VCaP (cell line): ENCODE measurements at regions not wholly inside any gene's neighbourhood (a gene's known extent, or its start where the extent isn't known, plus 50 kb on each side); places are given as distances from the start of the nearest gene placed in this dataset.

Experiments
- H3K27ac ChIP-seq: fragments of 450-650 bp; 2 replicates; pipeline ENCODE4 v1.5.1; 2017
- TF ChIP-seq, protein P1 (sequence below): fragments of 450-650 bp; conservative IDR thresholded peaks from 2 replicates; pipeline ENCODE4 v1.5.1; 2017; ENCODE audit warnings: mild to moderate bottlenecking, moderate library complexity

DNA sequence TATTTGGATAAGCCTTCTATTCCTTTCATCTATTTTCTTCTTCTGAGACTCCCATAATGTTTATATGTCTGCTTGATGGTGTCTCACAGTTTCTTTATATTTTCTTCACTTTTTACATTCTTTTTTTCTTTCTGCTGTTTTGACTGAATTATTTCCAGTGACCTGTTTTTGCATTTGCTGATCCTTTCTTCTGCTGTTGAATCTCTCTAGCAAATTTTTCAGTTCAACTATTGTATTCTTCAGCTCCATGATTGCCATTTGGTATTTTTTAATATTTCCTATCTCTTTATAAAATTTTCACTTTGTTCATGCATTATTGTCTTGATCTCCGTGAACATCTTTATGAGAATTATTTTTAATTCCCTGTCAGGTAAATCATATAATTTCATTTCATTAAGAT lies 122.3 kb upstream of the ST6GALNAC5 start:
- H3K27ac ChIP-seq = no peak overlapping the region
- TF ChIP-seq, protein P1, sequence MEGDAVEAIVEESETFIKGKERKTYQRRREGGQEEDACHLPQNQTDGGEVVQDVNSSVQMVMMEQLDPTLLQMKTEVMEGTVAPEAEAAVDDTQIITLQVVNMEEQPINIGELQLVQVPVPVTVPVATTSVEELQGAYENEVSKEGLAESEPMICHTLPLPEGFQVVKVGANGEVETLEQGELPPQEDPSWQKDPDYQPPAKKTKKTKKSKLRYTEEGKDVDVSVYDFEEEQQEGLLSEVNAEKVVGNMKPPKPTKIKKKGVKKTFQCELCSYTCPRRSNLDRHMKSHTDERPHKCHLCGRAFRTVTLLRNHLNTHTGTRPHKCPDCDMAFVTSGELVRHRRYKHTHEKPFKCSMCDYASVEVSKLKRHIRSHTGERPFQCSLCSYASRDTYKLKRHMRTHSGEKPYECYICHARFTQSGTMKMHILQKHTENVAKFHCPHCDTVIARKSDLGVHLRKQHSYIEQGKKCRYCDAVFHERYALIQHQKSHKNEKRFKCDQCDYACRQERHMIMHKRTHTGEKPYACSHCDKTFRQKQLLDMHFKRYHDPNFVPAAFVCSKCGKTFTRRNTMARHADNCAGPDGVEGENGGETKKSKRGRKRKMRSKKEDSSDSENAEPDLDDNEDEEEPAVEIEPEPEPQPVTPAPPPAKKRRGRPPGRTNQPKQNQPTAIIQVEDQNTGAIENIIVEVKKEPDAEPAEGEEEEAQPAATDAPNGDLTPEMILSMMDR = no peak

DNA sequence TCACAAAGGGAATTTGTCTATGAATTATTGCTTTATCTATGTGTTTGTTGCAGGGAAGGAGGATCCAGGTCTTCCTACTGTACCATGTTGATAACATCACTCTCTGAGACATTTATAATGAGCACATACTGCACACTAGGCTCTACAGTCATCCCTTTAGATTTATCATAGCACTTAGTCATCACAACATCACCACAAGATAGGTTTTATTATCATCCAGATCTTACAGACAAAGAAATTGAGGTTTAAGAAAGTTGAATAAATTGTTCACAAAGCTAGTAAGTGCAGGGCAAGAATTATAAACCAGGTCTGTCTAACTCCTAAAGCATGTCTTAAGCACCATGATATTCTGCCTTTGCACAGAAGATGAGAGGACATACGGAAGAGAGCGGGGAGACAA lies 121.1 kb upstream of the ST6GALNAC5 start:
- no peak overlapping the region for H3K27ac ChIP-seq
- TF ChIP-seq, protein P1 = no peak

DNA sequence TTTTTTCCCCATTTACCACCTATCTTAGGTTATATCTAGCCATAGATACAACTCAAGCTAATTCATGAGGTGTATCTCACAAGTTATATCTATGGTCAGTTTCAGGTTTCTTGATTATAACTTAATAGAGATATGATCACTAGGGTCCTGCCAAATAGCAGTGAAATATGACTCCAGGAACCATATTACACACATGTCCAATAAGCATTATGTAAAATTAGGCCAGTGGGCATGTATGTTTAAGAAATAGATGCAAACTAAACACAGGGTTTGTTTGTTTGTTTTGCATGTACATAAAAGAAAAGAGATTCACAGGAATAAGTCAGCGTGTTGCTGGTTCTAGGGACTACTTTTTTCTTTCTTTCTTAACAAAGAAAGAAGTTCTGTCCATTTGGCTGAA lies 112.5 kb upstream of the ST6GALNAC5 start:
- no peak overlapping the region for H3K27ac ChIP-seq
- TF ChIP-seq, protein P1 = no peak

DNA sequence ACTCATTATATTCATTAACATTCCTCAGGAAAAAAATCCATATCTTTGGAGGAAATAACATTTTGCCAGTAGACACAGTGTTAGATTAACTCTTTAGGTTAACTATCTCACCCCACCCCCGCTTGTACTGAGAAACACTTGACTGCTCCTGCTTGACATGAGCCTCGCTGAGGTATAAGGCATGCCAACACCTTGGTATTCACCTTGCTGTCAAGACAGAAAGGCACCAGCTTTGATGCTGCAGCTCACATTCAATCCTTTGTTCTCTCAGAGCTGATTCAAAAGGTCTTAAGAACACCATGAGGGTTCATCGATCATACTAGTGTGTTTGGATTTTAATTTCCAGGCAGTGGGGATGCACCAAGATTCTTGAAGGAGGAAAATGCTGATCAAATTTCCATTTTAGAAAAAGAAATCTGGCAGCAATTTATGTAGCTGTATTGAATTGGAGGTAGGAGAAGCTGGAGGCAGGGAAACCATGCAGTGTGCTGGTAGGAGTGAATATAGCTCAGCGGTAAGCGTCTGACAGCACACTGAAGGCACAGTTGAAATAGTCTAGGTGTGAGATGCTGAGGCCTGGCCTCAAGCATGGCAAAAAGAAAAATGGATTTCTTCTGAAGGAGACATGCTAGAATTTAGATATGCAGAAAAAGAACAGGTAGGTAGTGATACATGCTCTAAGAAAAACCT lies 108.0 kb upstream of the ST6GALNAC5 start:
- no peak overlapping the region for H3K27ac ChIP-seq
- TF ChIP-seq, protein P1 = no peak

DNA sequence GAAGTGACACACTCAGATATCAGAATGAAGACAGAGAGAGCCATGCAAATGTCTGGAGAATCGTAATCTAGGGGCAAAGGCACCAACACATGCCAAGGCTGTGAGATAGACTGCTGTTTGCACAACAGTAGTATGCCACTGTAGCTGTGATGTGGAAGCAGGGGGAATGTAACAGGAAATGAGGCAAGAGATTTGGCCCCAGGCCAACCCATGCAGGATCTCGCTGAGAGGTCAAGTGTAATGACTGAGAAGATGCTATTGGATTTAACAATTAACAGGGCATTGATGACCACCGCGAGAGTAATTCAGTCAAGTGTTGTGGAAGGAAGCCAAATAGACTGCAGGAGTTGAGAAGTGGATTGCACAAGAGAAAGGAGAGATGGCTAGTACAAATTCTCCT lies 107.3 kb upstream of the ST6GALNAC5 start:
- H3K27ac ChIP-seq = no peak overlapping the region
- TF ChIP-seq, protein P1 = no peak

DNA sequence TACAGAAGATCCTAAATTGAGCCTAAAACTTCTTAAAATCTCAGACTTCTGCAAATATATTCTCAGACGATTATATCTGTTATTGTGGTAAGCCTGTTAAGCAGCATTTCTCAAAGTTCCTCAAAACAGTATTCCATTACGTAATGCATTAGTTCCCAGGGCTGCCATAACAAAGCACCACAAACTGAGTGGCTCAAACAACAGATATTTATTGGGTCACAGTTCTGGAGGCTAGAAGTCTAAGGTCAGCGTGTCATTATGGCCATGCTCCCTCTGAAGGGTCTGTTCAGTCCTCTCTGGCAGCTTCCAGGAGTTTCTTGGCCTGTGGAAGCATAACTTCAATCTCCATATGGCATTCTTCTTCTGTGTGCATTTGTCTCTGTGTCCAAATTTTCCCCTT lies 103.5 kb upstream of the ST6GALNAC5 start:
- TF ChIP-seq, protein P1 = no peak
- H3K27ac ChIP-seq = no peak overlapping the region

DNA sequence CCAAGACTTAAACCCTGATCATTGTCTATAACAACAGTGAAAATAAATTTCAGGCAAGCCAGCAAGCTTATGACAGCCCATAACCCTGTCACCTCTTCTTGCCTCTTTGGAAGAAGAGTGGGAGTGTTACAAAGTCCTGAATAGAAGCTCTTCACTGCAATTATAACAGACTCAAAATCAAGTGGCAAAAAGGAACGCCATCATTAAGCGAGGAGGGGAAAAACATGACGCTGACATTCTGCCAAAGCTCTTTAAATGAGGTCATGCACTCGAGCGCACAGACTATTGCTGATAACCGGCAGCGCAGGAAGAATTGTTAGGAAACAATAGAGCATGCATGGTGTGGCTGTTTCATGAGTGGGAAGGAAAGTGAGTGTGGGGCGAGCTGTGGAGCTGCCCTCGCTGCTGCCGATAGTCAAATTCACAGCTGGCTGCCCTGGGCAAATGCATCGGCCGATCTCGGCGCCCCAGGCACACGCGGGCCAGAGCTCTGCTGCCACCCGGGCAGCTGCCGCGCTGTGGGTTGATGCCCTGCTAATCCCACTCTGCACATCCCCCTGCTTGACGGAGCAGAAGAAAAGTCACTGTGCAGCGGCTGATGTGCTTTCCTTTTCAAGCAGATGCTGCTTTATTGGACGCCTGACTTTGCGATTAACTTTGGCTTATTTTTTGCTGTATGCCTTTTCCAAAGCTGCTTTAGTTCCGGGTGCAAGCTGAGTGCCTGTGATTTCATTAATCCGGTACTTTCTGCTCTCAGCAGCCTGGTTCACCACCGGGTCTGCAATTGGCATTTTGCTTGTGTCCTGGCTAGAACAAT lies 102.4 kb upstream of the ST6GALNAC5 start:
- no peak overlapping the region for H3K27ac ChIP-seq
- TF ChIP-seq, protein P1 = no peak
